ENCODE measurements at regions not wholly inside any gene's neighbourhood (a gene's known extent, or its start where the extent isn't known, plus 50 kb on each side); places are given as distances from the start of the nearest gene placed in this dataset.

- no peaks in the 10 kb centered on the region for H3K27me3 ChIP-seq
- H3K27ac ChIP-seq, result no peak overlapping the region
- 71% methylated on average over 9 of the region's 9 CpGs for WGBS
- H3K9me3 ChIP-seq, result no peaks in the 10 kb centered on the region
- DNase-seq (ENCODE audit: low spot score in 2 of 2), result no peak
- no peak overlapping the region for H3K4me3 ChIP-seq
- no peaks in the 10 kb centered on the region for H3K4me1 ChIP-seq
- no peaks in the 10 kb centered on the region for H3K36me3 ChIP-seq
- TF ChIP-seq CTCF (IDR thresholded peaks at IDR 0.05), result no peak
- no peak for TF ChIP-seq POLR2AphosphoS5 (IDR thresholded peaks at IDR 0.05)
- TF ChIP-seq POLR2A (IDR thresholded peaks at IDR 0.05), result no peak
- no peak for TF ChIP-seq EP300 (IDR thresholded peaks at IDR 0.05)
These were observed 60.0 kb upstream of the TYRP1 start for GRCh38 chr9:12633016-12633765.

GRCh38 chr9:12640016-12640587 is 53.1 kb upstream of the TYRP1 start:
- WGBS, result 48% methylated on average over 3 of the region's 3 CpGs
- H3K27me3 ChIP-seq, result no peaks in the 10 kb centered on the region
- no peaks in the 10 kb centered on the region for H3K9me3 ChIP-seq
- no peak overlapping the region for H3K4me3 ChIP-seq
- H3K27ac ChIP-seq, result no peak overlapping the region
- no peak for DNase-seq (ENCODE audit: low spot score in 2 of 2)
- TF ChIP-seq POLR2AphosphoS5 (IDR thresholded peaks at IDR 0.05), result no peak
- TF ChIP-seq POLR2A (IDR thresholded peaks at IDR 0.05), result no peak
- no peak for TF ChIP-seq CTCF (IDR thresholded peaks at IDR 0.05)
- no peak for TF ChIP-seq EP300 (IDR thresholded peaks at IDR 0.05)
- no peaks in the 10 kb centered on the region for H3K4me1 ChIP-seq
- H3K36me3 ChIP-seq, result no peaks in the 10 kb centered on the region

- H3K4me1 ChIP-seq, result no peaks in the 10 kb centered on the region
- H3K27ac ChIP-seq, result no peak overlapping the region
- no peaks in the 10 kb centered on the region for H3K36me3 ChIP-seq
- no peaks in the 10 kb centered on the region for H3K27me3 ChIP-seq
- WGBS, result 59% methylated on average over 4 of the region's 4 CpGs
- DNase-seq (ENCODE audit: low spot score in 2 of 2), result no peak
- H3K9me3 ChIP-seq, result no peaks in the 10 kb centered on the region
- TF ChIP-seq POLR2A (IDR thresholded peaks at IDR 0.05) (no peak), CTCF (IDR thresholded peaks at IDR 0.05) (no peak), POLR2AphosphoS5 (IDR thresholded peaks at IDR 0.05) (no peak), EP300 (IDR thresholded peaks at IDR 0.05) (no peak)
- H3K4me3 ChIP-seq, result no peak overlapping the region
These were observed 52.1 kb upstream of the TYRP1 start for GRCh38 chr9:12640866-12641636.

All from suprapubic skin (tissue), 4 donors.